Fibroblast of pulmonary artery (primary cell): ENCODE measurements at regions not wholly inside any gene's neighbourhood (a gene's known extent, or its start where the extent isn't known, plus 50 kb on each side); places are given as distances from the start of the nearest gene placed in this dataset.

ENCODE experiments used
- DNase-seq: peaks from one replicate; pipeline ENCODE4 v3.0.0-alpha.2; 2010; ENCODE audit warnings: low read depth
- H3K4me3 ChIP-seq: replicated peaks from 2 replicates; pipeline ENCODE4 v1.5.1; 2011; ENCODE audit warnings: low read depth, mild to moderate bottlenecking, control low read depth, low read length, moderate library complexity
- TF ChIP-seq, protein P1 (sequence below): IDR thresholded peaks from 2 replicates; pipeline ENCODE4 v1.5.1; 2011; ENCODE audit warnings: mild to moderate bottlenecking, control low read depth, low read length, inconsistent platforms; ENCODE audit errors: missing control alignments

DNA sequence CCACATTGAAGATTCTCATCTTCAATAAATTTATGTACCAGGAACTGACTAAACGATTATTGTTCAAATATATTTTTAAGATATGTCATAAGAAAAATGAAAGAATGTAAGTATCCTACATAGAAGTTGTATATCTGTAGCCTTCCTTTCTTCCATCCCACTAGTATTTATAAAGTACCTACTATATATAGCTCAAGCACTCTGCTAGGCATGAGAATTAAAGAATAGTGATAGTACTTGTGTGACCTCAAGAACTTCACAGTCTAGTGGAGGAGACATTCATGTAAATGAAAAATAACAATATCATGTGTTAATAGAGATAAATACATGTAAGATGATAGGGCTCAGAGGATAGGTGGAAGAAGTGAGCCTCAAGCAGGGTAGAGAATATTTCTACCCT is 201.0 kb upstream of the HMHB1 start:
- no peak for DNase-seq
- no peak overlapping the region for H3K4me3 ChIP-seq
- TF ChIP-seq, protein P1, sequence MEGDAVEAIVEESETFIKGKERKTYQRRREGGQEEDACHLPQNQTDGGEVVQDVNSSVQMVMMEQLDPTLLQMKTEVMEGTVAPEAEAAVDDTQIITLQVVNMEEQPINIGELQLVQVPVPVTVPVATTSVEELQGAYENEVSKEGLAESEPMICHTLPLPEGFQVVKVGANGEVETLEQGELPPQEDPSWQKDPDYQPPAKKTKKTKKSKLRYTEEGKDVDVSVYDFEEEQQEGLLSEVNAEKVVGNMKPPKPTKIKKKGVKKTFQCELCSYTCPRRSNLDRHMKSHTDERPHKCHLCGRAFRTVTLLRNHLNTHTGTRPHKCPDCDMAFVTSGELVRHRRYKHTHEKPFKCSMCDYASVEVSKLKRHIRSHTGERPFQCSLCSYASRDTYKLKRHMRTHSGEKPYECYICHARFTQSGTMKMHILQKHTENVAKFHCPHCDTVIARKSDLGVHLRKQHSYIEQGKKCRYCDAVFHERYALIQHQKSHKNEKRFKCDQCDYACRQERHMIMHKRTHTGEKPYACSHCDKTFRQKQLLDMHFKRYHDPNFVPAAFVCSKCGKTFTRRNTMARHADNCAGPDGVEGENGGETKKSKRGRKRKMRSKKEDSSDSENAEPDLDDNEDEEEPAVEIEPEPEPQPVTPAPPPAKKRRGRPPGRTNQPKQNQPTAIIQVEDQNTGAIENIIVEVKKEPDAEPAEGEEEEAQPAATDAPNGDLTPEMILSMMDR, result no peak

DNA sequence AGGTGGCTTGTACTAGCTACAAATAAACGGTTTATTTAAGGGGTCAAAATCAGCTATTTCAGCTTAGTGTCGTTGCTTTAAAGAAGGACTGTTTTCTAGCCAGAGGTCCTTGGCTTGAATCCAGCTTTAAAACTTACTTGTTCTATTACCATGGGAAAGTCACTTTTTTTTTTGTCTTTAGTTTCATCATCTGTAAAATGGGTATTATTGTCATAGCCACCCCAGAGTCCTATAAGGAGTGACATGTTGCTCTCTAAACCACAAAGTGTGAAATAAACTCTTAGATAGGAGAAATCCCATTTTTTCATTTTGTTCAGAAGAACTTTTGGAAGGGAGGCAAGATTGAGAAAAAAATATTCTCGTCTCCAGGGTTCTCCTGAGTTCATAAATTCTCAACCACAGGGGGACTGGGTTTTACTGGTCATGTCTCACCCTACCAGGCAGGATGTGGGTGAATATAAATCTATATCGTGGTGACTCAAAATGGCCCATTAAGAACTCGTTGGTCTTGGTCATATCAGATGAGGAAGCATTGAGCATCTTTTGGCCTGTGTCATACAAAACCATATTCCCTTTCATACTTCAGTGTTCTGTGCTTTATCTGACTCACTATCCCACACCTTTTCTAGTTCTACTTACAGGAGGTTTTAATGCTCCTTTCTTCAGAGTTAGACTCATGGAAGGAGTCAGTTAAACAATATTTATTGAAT is 202.7 kb upstream of the NR3C1 start:
- TF ChIP-seq, protein P1, result no peak
- no peak for DNase-seq
- H3K4me3 ChIP-seq, result no peak overlapping the region

GRCh38 chr5:143605403-143606005 is 202.0 kb upstream of the NR3C1 start:
- H3K4me3 ChIP-seq, result no peak overlapping the region
- TF ChIP-seq, protein P1, result no peak
- peak; percentile 58 for DNase-seq

GRCh38 chr5:143601917-143602333 is 198.4 kb upstream of the NR3C1 start:
- H3K4me3 ChIP-seq, result no peak overlapping the region
- DNase-seq, result no peak
- TF ChIP-seq, protein P1, result no peak

DNA sequence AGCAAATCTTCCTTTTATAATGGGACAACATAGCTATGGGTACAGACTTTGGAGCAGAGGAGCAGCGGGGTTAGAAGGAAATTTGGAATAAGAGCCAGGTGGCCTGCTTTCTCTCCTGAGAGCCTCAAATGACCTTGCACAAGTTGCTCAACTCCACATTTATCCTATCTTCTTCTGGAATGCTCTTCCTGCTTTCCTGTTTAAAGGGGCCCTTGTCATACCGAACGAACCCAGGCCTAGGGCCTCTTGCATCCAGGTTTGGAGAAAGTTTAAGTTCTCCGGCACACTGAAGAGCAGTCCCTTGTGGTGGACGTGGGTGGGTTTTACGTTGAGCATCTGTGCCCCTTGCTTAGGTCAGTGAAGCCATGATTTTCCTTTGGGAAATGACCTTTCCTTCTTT is 197.9 kb upstream of the NR3C1 start:
- no peak for DNase-seq
- H3K4me3 ChIP-seq, result no peak overlapping the region
- TF ChIP-seq, protein P1, result no peak

- TF ChIP-seq, protein P1, result no peak
- H3K4me3 ChIP-seq, result no peak overlapping the region
- peak; percentile 59 for DNase-seq
Measured at GRCh38 chr5:143600396-143601075, 197.1 kb upstream of the NR3C1 start.
